Endodermal cell (in vitro differentiated cells): ENCODE measurements at regions not wholly inside any gene's neighbourhood (a gene's known extent, or its start where the extent isn't known, plus 50 kb on each side); places are given as distances from the start of the nearest gene placed in this dataset.

Experiments
- DNase-seq: peaks from one replicate; pipeline ENCODE4 v3.0.0-alpha.2; 2017
- H3K27ac ChIP-seq: 2 replicates; pipeline ENCODE4 v1.5.1; 2013; ENCODE audit warnings: mild to moderate bottlenecking, low read depth, low read length, moderate library complexity
- H3K27me3 ChIP-seq: 2 replicates; pipeline ENCODE4 v1.6.1; 2013; ENCODE audit warnings: mild to moderate bottlenecking, low read length, moderate library complexity; ENCODE audit not compliant: insufficient read depth, control insufficient read depth, poor library complexity, severe bottlenecking
- H3K36me3 ChIP-seq: 2 replicates; pipeline ENCODE4 v1.7.0; 2013; ENCODE audit warnings: mild to moderate bottlenecking, low read length, moderate library complexity; ENCODE audit not compliant: control insufficient read depth, insufficient read depth
- H3K4me1 ChIP-seq: one replicate; pipeline ENCODE4 v1.7.0; 2013; ENCODE audit warnings: low read length; ENCODE audit not compliant: control insufficient read depth, insufficient read depth
- H3K4me3 ChIP-seq: 2 replicates; pipeline ENCODE4 v1.5.1; 2013; ENCODE audit warnings: mild to moderate bottlenecking, low read length, moderate library complexity
- H3K9ac ChIP-seq: 2 replicates; pipeline ENCODE4 v1.6.1; 2013; ENCODE audit warnings: mild to moderate bottlenecking, low read length, moderate library complexity; ENCODE audit not compliant: poor library complexity, severe bottlenecking; ENCODE audit errors: extremely low read depth
- H3K9me3 ChIP-seq: 2 replicates; pipeline ENCODE4 v1.6.1; 2013; ENCODE audit warnings: mild to moderate bottlenecking, low read length, moderate library complexity; ENCODE audit not compliant: control insufficient read depth
- H3K27ac Mint-ChIP-seq: 2 replicates; pipeline ENCODE4 v1.8.0; 2020; ENCODE audit warnings: mixed read lengths
- H3K27me3 Mint-ChIP-seq: 2 replicates; pipeline ENCODE4 v1.8.0; 2021; ENCODE audit warnings: mild to moderate bottlenecking, mixed read lengths; ENCODE audit not compliant: insufficient read depth
- H3K36me3 Mint-ChIP-seq: 2 replicates; pipeline ENCODE4 v1.8.0; 2020; ENCODE audit warnings: low read depth, mixed read lengths
- H3K4me1 Mint-ChIP-seq: 2 replicates; pipeline ENCODE4 v1.8.0; 2020; ENCODE audit warnings: mixed read lengths
- H3K4me3 Mint-ChIP-seq: 2 replicates; pipeline ENCODE4 v1.8.0; 2020; ENCODE audit warnings: mild to moderate bottlenecking, moderate library complexity, mixed read lengths
- H3K9me3 Mint-ChIP-seq: 2 replicates; pipeline ENCODE4 v1.8.0; 2020; ENCODE audit warnings: mild to moderate bottlenecking, mixed read lengths
- CTCF ChIP-seq: fragments of 200-600 bp; sonication (generic); conservative IDR thresholded peaks from 2 replicates; pipeline ENCODE4 v1.5.0; 2021; ENCODE audit warnings: antibody characterized with exemption, mild to moderate bottlenecking
- WGBS, 2 experiments: methylation state at CpG; one replicate each; pipeline versions ENCODE4 v1.1.5 to v1.1.7; 2013; ENCODE audit warnings: missing lambda C conversion rate in 2 of 2, mixed read lengths in 1 of 2; ENCODE audit not compliant: insufficient coverage in 1 of 2, insufficient read length in 1 of 2; 5-methylcytosine and 5-hydroxymethylcytosine counted together

DNA sequence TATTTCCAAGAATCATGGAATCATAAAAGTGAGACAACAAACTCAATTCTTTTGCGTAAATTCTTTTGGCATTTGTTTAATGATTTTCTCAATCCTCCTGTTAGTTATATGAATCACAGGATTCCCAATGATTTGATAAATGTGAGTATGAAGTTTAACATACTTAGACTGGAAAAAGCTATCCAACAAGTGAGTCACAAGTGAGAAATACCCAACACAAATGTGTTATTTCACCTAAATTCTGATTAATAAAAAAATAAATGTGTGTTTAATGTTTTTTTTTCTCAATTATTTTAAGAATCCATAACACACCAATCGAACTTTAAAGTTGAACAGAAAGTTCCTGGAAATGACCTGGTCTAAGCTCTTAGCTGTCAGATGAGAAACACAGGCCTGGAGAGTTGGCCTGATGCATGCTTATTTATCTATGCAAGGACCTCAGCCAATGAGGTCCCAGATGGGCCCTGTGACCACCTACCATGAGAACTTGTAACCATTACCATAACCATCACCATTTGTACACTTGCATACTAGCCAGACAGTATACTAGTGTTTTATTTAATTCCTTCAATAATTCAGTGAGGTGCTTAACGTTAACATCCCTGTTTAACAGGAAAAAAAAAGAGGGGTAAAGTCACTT, 386.7 kb downstream of the SPRY1 start:
- WGBS, 2 experiments: 96% methylated on average over 3 of the region's 3 CpGs; no CpG with 5 or more reads in 1 of the 2 experiments
- H3K4me3 ChIP-seq: no peak overlapping the region
- no peak overlapping the region for H3K9ac ChIP-seq
- Mint-ChIP-seq H3K27me3 (no peaks in the 10 kb centered on the region), H3K27ac (no peak overlapping the region), H3K9me3 (peaks cover 5% of the 10 kb centered on the region), H3K4me3 (no peak overlapping the region), H3K4me1 (peaks cover 10% of the 10 kb centered on the region), H3K36me3 (no peaks in the 10 kb centered on the region)
- no peaks in the 10 kb centered on the region for H3K36me3 ChIP-seq
- TF ChIP-seq CTCF: no peak
- no peak for DNase-seq
- no peaks in the 10 kb centered on the region for H3K27me3 ChIP-seq
- no peak overlapping the region for H3K27ac ChIP-seq
- H3K4me1 ChIP-seq: no peaks in the 10 kb centered on the region
- no peaks in the 10 kb centered on the region for H3K9me3 ChIP-seq

- Histone ChIP-seq H3K27ac (no peak overlapping the region), H3K4me1 (no peaks in the 10 kb centered on the region), H3K4me3 (no peak overlapping the region), H3K36me3 (no peaks in the 10 kb centered on the region), H3K9me3 (no peaks in the 10 kb centered on the region), H3K27me3 (no peaks in the 10 kb centered on the region), H3K9ac (no peak overlapping the region)
- no peaks in the 10 kb centered on the region for H3K27me3 Mint-ChIP-seq
- TF ChIP-seq CTCF: no peak
- no peak overlapping the region for H3K4me3 Mint-ChIP-seq
- no peak overlapping the region for H3K27ac Mint-ChIP-seq
- peaks cover 5% of the 10 kb centered on the region for H3K9me3 Mint-ChIP-seq
- H3K4me1 Mint-ChIP-seq: peaks cover 10% of the 10 kb centered on the region
- no peak for DNase-seq
- no peaks in the 10 kb centered on the region for H3K36me3 Mint-ChIP-seq
These were observed 387.3 kb downstream of the SPRY1 start for GRCh38 chr4:123783921-123784320.

- Mint-ChIP-seq H3K4me3 (no peak overlapping the region), H3K9me3 (peaks cover under 1% of the 10 kb centered on the region), H3K27ac (no peak overlapping the region), H3K27me3 (no peaks in the 10 kb centered on the region), H3K4me1 (peaks cover 10% of the 10 kb centered on the region), H3K36me3 (no peaks in the 10 kb centered on the region)
- no peak overlapping the region for H3K27ac ChIP-seq
- no peaks in the 10 kb centered on the region for H3K27me3 ChIP-seq
- H3K9ac ChIP-seq: no peak overlapping the region
- H3K4me1 ChIP-seq: no peaks in the 10 kb centered on the region
- no peak for DNase-seq
- H3K9me3 ChIP-seq: no peaks in the 10 kb centered on the region
- TF ChIP-seq CTCF: no peak
- H3K36me3 ChIP-seq: no peaks in the 10 kb centered on the region
- H3K4me3 ChIP-seq: no peak overlapping the region
These were observed 388.0 kb downstream of the SPRY1 start for GRCh38 chr4:123784626-123785025.
